Loucy (cell line): ENCODE measurements at regions not wholly inside any gene's neighbourhood (a gene's known extent, or its start where the extent isn't known, plus 50 kb on each side); places are given as distances from the start of the nearest gene placed in this dataset.

ENCODE experiments used
- EZH2phosphoT487 ChIP-seq: fragments of 200-600 bp; IDR thresholded peaks from 2 replicates; pipeline ENCODE4 v1.6.1; 2018; ENCODE audit warnings: antibody characterized with exemption, mild to moderate bottlenecking, moderate library complexity, borderline replicate concordance
- TF ChIP-seq, protein P1 (sequence below): fragments of 200-600 bp; sonication (generic); conservative IDR thresholded peaks from 2 replicates; pipeline ENCODE4 v1.5.1; 2014; ENCODE audit warnings: mild to moderate bottlenecking, antibody characterized with exemption, low read length

DNA sequence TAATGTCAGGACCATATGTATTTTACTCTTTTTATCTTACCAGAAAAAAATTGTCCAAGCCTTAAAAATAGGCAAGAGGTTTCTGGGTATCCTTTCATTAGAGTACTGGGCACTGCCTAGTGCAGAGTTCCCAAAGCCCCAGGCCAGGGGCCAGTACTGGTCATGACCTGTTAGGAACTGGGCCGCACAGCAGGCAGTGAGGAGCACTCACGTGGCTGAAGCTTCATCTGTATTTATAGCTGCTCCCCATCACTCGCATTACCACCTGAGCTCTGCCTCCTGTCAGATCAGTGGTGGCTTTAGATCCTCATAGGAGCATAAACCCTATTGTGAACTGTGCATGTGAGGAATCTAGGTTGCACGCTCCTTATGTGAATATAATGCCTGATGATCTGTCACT, 632.9 kb downstream of the UTRN start:
- TF ChIP-seq, protein P1, sequence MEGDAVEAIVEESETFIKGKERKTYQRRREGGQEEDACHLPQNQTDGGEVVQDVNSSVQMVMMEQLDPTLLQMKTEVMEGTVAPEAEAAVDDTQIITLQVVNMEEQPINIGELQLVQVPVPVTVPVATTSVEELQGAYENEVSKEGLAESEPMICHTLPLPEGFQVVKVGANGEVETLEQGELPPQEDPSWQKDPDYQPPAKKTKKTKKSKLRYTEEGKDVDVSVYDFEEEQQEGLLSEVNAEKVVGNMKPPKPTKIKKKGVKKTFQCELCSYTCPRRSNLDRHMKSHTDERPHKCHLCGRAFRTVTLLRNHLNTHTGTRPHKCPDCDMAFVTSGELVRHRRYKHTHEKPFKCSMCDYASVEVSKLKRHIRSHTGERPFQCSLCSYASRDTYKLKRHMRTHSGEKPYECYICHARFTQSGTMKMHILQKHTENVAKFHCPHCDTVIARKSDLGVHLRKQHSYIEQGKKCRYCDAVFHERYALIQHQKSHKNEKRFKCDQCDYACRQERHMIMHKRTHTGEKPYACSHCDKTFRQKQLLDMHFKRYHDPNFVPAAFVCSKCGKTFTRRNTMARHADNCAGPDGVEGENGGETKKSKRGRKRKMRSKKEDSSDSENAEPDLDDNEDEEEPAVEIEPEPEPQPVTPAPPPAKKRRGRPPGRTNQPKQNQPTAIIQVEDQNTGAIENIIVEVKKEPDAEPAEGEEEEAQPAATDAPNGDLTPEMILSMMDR = no peak
- no peak for TF ChIP-seq EZH2phosphoT487
